Hematopoietic multipotent progenitor cell treated with erythropoietin and hydrocortisone succinate and interleukin-3 and kit ligand, for 8 days (in vitro differentiated cells): ENCODE measurements at regions not wholly inside any gene's neighbourhood (a gene's known extent, or its start where the extent isn't known, plus 50 kb on each side); places are given as distances from the start of the nearest gene placed in this dataset.

Experiments
- DNase-seq: peaks from one replicate; pipeline ENCODE4 v3.0.0-alpha.2; 2015

- DNase-seq, result no peak
Measured at GRCh38 chr14:84523746-84524145, 1006.2 kb upstream of the FLRT2 start.

GRCh38 chr14:84527706-84528105 lies 1002.2 kb upstream of the FLRT2 start:
- no peak for DNase-seq

GRCh38 chr14:84532016-84532415 lies 997.9 kb upstream of the FLRT2 start:
- no peak for DNase-seq

- no peak for DNase-seq
Measured at GRCh38 chr14:84533181-84533725, 996.7 kb upstream of the FLRT2 start.

DNA sequence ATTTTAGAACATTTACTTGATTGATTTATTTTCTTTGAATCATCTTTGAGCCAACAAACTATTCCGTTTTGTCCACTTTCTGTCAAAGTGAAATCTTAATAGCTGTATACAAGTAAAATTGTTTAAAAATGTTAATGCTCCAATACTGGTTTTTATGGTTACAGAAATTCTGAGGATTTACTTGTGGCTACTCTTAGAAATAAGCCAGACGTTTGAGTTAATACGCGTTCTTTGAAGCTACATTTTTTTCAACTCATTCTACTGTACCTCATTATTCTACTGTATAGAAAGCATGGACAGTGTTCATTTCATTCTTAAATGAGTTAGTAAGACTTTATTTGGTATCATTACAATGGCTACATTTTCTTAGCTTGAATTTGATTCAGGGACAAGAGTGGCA lies 996.2 kb upstream of the FLRT2 start:
- DNase-seq, result no peak

DNA sequence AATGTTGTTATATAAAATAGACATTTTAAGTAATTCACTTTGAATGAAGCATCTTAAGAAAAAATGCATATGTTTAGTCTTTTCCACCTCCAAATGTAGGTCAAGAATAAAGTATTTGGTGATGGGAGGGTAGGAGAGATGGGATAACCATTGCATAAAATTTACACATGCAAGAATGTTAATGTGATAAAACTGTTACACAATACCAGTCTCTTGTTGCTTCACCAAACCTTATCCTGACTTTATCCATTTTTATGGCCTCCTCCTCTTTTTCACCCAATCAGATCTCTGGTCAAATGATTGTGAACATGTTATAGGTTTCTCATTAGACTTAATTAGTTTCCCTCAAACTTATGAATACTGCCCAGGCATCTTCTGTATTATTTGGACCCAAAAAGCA lies 994.5 kb upstream of the FLRT2 start:
- no peak for DNase-seq

GRCh38 chr14:84535976-84536375 lies 994.0 kb upstream of the FLRT2 start:
- no peak for DNase-seq

- no peak for DNase-seq
Measured at GRCh38 chr14:84541018-84541417, 988.9 kb upstream of the FLRT2 start.

DNA sequence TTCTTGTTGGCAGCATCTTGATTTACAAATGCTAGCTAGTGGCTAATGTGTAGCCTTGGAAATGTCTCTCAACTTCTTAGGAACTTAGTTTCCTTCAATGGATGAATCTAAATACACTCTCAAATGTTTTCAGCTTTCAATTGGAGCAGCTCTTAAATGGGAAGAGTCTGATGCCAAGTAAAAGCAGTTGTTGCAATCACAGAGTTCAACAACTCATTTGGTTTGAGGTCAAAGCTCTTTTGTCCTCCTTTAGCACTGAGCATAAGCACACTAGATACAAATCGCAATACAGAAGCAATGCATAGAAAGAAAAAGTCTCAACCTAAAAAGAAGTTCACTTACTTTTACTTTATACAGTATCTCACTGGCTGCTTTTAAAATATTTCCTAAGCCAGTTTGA lies 986.1 kb upstream of the FLRT2 start:
- no peak for DNase-seq

GRCh38 chr14:84544486-84545131 lies 985.3 kb upstream of the FLRT2 start:
- no peak for DNase-seq

DNA sequence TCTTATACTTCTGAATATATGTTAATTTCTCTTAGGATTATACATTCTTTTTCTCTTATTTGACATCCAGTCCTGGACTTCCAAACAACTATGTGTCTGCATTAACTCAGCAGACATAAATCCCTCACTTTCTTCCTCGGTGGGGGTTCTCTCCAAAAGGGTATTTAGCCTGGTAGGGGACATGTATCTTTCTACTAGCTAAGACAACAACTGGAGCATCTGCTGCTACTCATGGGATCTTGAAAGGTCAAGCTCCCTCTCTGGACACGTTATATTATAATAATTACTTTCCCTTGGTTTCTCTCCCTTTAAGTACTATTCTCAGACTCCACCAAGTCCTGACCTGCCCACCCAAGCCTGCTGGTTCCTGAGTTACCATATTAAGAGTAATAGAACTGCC lies 983.7 kb upstream of the FLRT2 start:
- no peak for DNase-seq

DNA sequence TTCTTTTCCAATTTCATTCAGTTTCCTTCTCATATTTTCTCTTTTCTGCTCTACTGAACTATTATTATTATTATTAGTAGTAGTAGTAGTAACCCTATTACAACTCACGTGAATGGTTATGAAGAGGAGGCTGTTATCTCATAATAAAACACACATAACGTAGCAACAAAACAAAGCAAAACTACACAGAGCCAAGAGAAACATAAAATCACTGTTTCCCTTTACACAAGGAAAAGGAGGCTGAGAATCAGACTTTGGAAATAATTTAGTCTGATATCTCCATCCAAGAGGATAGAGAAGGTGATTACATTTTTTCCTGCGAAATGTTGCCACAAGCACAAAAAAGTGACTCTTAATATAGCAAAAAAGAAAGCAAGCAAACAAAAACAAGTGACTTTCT lies 975.8 kb upstream of the FLRT2 start:
- no peak for DNase-seq

DNA sequence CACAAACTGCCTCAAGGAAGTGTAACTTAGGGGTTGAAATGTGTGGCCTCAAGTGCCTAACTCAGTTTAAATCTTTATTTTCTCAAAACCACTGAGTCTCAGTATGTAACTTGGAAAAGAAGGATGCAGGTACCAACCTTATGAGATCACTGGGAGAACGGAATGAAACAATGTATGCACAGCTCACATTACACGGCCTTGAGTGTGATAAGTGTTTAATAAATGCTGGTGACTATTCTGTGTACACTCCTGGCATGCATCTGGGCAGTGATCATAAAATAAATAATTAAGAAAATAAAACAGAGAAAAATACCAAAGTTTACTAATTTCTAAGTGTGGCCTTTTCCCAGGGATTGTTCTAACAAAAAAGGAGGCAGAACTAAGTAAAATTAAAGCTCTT lies 974.5 kb upstream of the FLRT2 start:
- no peak for DNase-seq

DNA sequence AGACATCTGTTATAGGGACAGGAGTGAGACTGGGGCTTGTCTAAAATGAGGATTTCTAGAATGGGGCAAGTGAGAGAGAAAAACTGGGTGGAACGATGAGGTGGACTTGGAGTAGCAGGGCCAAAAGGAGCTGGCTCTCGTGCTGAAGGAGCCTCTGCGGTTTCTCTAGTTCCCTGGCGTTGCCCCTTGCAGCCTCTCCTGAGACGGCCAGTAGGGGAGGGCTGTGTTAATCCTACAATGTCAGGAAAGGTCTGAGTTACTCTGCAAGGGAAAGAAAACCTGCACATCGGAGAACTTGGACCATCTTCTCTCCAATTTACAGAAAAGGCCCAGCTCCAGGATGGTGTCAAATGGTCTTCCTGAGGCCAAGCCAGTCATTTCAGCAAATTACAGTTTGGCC lies 963.8 kb upstream of the FLRT2 start:
- no peak for DNase-seq

DNA sequence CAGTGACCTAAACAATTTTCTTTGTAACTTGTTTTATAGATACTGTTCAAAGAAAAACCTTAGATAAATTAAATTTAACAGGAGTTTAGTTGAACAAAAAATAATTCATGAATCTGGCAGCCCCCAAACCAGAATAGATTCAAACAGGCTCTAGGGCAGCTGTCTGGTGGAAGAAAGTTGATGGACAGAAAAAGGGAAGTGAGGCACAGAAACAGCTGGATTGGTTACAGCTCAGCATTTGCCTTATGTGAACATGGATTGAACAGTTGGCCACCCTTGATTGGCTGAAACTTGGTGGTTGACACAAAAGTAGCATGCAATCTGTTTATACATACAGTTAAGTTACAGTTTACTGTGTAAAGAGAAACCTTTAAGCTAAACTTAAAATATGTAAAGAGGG lies 954.3 kb upstream of the FLRT2 start:
- no peak for DNase-seq

DNA sequence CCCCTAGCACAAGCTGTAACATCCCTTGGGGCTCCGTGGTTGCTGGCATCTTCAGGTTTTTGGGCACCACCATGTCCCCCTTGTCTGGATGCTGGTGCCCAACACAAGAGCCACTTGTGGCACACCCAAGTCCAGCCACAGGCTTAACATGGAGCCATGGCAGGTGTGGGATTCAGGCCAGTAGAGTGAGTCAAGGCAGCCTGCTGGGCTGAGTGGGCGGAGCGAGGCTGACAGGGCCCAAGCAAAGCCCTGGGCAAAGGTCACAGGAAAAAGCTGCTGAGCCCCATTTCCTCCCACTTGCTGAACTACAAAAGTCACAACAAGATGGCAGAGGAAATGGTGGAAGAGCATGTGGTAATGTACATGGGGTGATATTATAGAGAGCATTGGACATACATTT lies 950.7 kb upstream of the FLRT2 start:
- no peak for DNase-seq

DNA sequence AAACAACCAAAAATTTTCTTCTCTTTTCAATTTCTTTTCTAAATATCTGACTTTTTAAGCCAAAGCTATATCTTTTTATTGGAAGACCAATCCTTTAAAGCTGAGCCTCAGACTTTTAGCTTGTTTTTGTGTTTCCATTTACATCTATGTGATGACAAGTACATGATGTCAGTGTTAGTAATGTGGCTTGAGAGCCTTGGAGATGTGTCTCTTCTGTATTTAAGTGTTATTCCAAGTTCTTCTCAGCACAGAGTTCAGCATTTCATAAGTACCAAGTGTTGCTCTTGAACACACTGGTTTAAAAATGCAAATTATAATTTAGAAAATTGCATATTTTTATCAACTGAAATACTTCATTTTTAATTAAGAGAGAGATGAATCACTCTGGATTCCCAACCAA lies 948.9 kb upstream of the FLRT2 start:
- no peak for DNase-seq

- no peak for DNase-seq
Measured at GRCh38 chr14:84584511-84584910, 945.4 kb upstream of the FLRT2 start.

GRCh38 chr14:84591827-84592445 lies 938.0 kb upstream of the FLRT2 start:
- DNase-seq, result no peak

DNA sequence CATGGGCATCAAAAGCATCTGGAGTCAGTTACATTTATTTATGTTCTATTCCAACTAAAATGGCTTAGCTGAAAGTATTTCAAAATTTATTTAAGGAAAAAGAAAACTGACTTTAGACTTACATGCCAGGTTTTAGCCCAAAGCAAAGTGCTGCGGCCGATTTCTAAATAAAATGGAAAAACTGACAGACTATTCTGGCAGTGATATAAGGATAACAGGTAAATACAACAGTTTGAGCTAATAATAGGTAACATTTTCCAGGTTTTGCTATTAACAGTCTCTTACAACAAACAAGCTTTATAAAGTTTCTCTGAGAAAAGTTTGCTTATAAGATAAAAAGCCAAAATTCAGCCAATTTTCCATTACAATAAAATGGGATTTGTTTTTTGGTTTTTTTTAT lies 937.2 kb upstream of the FLRT2 start:
- DNase-seq, result no peak

DNA sequence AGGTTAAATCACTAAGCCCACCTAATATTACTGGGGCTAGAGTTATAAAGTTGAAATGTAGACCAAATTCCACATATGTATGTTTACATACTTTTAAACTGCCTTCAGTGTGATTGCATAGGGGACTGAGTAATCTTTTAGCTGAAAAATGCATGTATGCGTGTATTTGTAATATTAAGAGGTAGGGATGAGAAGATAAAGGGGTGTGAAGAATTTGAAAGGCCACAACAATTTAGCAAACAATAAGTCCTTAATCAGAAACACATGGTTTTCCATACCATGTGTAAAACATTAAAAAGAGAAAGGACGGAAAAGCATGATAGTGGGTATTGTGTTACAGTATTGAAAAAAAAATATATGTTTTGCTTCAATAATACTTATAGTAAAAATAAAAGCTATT lies 919.9 kb upstream of the FLRT2 start:
- no peak for DNase-seq

DNA sequence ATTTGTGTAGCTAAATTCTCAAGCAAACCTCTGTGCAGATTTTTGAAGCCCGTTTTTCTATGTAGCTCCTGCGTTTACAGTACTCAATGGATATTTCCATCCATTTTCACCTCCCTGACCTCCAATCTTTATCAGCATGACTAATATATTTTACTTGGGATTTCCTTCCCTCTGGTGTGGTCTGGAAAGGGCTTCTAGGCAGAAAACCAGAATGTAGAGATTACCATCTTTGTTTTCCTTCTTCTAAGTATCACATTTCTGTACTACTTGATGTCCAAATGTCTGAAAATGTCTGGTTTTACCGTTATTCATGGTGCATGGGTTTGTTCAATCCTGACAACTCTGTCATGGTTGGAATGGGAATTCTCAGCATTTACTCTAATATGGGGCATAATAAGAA lies 907.6 kb upstream of the FLRT2 start:
- DNase-seq, result no peak

- DNase-seq, result no peak
Measured at GRCh38 chr14:84643446-84643845, 886.5 kb upstream of the FLRT2 start.

GRCh38 chr14:84646786-84647500 lies 883.0 kb upstream of the FLRT2 start:
- no peak for DNase-seq
